ENCODE measurements at regions not wholly inside any gene's neighbourhood (a gene's known extent, or its start where the extent isn't known, plus 50 kb on each side); places are given as distances from the start of the nearest gene placed in this dataset.

GRCh38 chr16:17014484-17015121, 456.2 kb downstream of the XYLT1 start:
- POLR2A ChIA-PET = interaction anchor here (0.6 kb wide), 1 partner anchor 24 kb away, joined by 4 read pairs; no protein-coding TSS in a partner anchor
- Mint-ChIP-seq H3K27me3 (ENCODE audit: low read depth) (no peaks in the 10 kb centered on the region), H3K36me3 (no peaks in the 10 kb centered on the region; the same call in 1 of the 2 replicates), H3K27ac (no peak overlapping the region), H3K4me1 (no peaks in the 10 kb centered on the region), H3K4me3 (no peak overlapping the region), H3K9me3 (peaks cover 18% of the 10 kb centered on the region)
- no peak for TF ChIP-seq E2F5 (CRISPR knock-in tag; IDR thresholded peaks at IDR 0.05)
- TF ChIP-seq PRRX2 (CRISPR knock-in tag; IDR thresholded peaks at IDR 0.05) = no peak
- TF ChIP-seq ZBTB21 (CRISPR knock-in tag; IDR thresholded peaks at IDR 0.05; ENCODE audit: borderline replicate concordance) = no peak
- no peak for TF ChIP-seq ATF6 (CRISPR knock-in tag; IDR thresholded peaks at IDR 0.05)
- TF ChIP-seq HMGXB4 (CRISPR knock-in tag; IDR thresholded peaks at IDR 0.05) = no peak
- TF ChIP-seq ZBTB43 (CRISPR knock-in tag; IDR thresholded peaks at IDR 0.05) = no peak
- no peak for TF ChIP-seq KAT7 (CRISPR knock-in tag; IDR thresholded peaks at IDR 0.05; ENCODE audit: borderline replicate concordance)
- no peak for TF ChIP-seq ZNF281 (CRISPR knock-in tag; IDR thresholded peaks at IDR 0.05)
- TF ChIP-seq ZNF671 (CRISPR knock-in tag; IDR thresholded peaks at IDR 0.05) = no peak
- no peak for TF ChIP-seq ETV6 (CRISPR knock-in tag; IDR thresholded peaks at IDR 0.05)
- TF ChIP-seq STAT6 (CRISPR knock-in tag; conservative IDR thresholded peaks at IDR 0.05; ENCODE audit: low read depth) = no peak
- no peak for TF ChIP-seq SMAD4 (CRISPR knock-in tag; IDR thresholded peaks at IDR 0.05)
- TF ChIP-seq ZNF532 (CRISPR knock-in tag; IDR thresholded peaks at IDR 0.05; ENCODE audit: borderline replicate concordance) = no peak
- no peak for TF ChIP-seq NR3C1 (CRISPR knock-in tag; conservative IDR thresholded peaks at IDR 0.05; ENCODE audit: low read depth)
- TF ChIP-seq ZNF263 (CRISPR knock-in tag; IDR thresholded peaks at IDR 0.05; ENCODE audit: low read depth) = no peak
- TF ChIP-seq ZNF317 (CRISPR knock-in tag; IDR thresholded peaks at IDR 0.05; ENCODE audit: borderline replicate concordance, low read depth) = no peak
- no peak for TF ChIP-seq RELA (CRISPR knock-in tag; IDR thresholded peaks at IDR 0.05; ENCODE audit: borderline replicate concordance)
- TF ChIP-seq GRHL2 (CRISPR knock-in tag; IDR thresholded peaks at IDR 0.05; ENCODE audit: insufficient replicate concordance, severe bottlenecking) = no peak
- no peak for ATAC-seq
- no peak for DNase-seq (ENCODE audit: low spot score)
- CTCF ChIA-PET = interaction anchor here (0.7 to 1.1 kb wide), 2 partner anchors 28 to 579 kb away, joined by 3 read pairs; no protein-coding TSS in a partner anchor

All from WTC11 (cell line).